Uterus (tissue), 3 donors: ENCODE measurements at regions not wholly inside any gene's neighbourhood (a gene's known extent, or its start where the extent isn't known, plus 50 kb on each side); places are given as distances from the start of the nearest gene placed in this dataset.
A peak's percentile ranks its signal among the peaks of the same experiment; 100 is the strongest.

Experiments used
- DNase-seq, 2 donors: peaks; one replicate each; pipeline ENCODE4 v3.0.0-alpha.2; 2019 to 2020
- H3K27ac ChIP-seq, 2 donors: fragments of 200-600 bp; sonication (generic); 1 replicate in 1 of 2; 2 replicates in 1 of 2; pipeline ENCODE4 v1.5.1; 2016 to 2018
- H3K27me3 ChIP-seq, 2 donors: fragments of 200-600 bp; sonication (generic); one replicate each; pipeline ENCODE4 v1.5.1; 2018 to 2019; ENCODE audit warnings: control low read depth in 1 of 2
- H3K36me3 ChIP-seq, 2 donors: fragments of 200-600 bp; sonication (generic); one replicate each; pipeline ENCODE4 v1.5.1; 2019; ENCODE audit warnings: control low read depth in 1 of 2
- H3K4me1 ChIP-seq, 2 donors: fragments of 200-600 bp; sonication (generic); one replicate each; pipeline ENCODE4 v1.5.1; 2018 to 2019; ENCODE audit warnings: control low read depth in 1 of 2
- H3K4me3 ChIP-seq, 2 donors: fragments of 200-600 bp; sonication (generic); 1 replicate in 1 of 2; 2 replicates in 1 of 2; pipeline ENCODE4 v1.5.1; 2018 to 2019; ENCODE audit warnings: mild to moderate bottlenecking in 1 of 2
- H3K9me3 ChIP-seq, 2 donors: fragments of 200-600 bp; sonication (generic); one replicate each; pipeline ENCODE4 v1.5.1; 2019; ENCODE audit warnings: control low read depth in 1 of 2
- CTCF ChIP-seq, 4 experiments: fragments of 200-600 bp in 2 of 4; fragments of 450-650 bp in 2 of 4; sonication (generic) in 2 of 4; IDR thresholded peaks; one replicate each; pipeline ENCODE4 v1.5.1; 2016 to 2019; ENCODE audit warnings: antibody characterized with exemption in 4 of 4, mild to moderate bottlenecking in 2 of 4, moderate library complexity in 1 of 4
- POLR2A ChIP-seq, 2 donors: fragments of 450-650 bp; IDR thresholded peaks; one replicate each; pipeline ENCODE4 v1.6.1; 2016; ENCODE audit warnings: antibody characterized with exemption in 2 of 2, mild to moderate bottlenecking in 1 of 2, moderate library complexity in 1 of 2
- intact Hi-C: fragments of 100-400 bp; cut with DNase I; formaldehyde crosslinking; loops from one replicate; pipeline ENCODE4 v1.15.1; 2023; ENCODE audit warnings: low total_unique reads
- donor health status: DM: yes; HTN: yes; CAD: no.

- no peaks in the 10 kb centered on the region for H3K27me3 ChIP-seq
- no peak overlapping the region for H3K4me3 ChIP-seq
- H3K36me3 ChIP-seq: no peaks in the 10 kb centered on the region
- H3K4me1 ChIP-seq: no peaks in the 10 kb centered on the region
- H3K27ac ChIP-seq: no peak overlapping the region
- H3K9me3 ChIP-seq: no peaks in the 10 kb centered on the region
- no peak for TF ChIP-seq POLR2A (IDR thresholded peaks at IDR 0.05)
- TF ChIP-seq CTCF (IDR thresholded peaks at IDR 0.05): no peak
- intact Hi-C loops: no loop called here
- DNase-seq: peak in 1 of 2 donors; percentile 38
Measured at GRCh38 chr19:56942756-56943155, 102.2 kb upstream of the PEG3 start.

GRCh38 chr19:56946159-56946558, 105.6 kb upstream of the PEG3 start:
- TF ChIP-seq CTCF (IDR thresholded peaks at IDR 0.05): no peak
- no peak for TF ChIP-seq POLR2A (IDR thresholded peaks at IDR 0.05)
- H3K36me3 ChIP-seq: no peaks in the 10 kb centered on the region
- H3K4me1 ChIP-seq: no peaks in the 10 kb centered on the region
- H3K4me3 ChIP-seq: no peak overlapping the region
- DNase-seq: no peak
- H3K27ac ChIP-seq: no peak overlapping the region
- H3K27me3 ChIP-seq: no peaks in the 10 kb centered on the region
- intact Hi-C loops: no loop called here
- no peaks in the 10 kb centered on the region for H3K9me3 ChIP-seq

GRCh38 chr19:56947206-56947605, 106.7 kb upstream of the PEG3 start:
- no peaks in the 10 kb centered on the region for H3K9me3 ChIP-seq
- no peaks in the 10 kb centered on the region for H3K4me1 ChIP-seq
- H3K27ac ChIP-seq: no peak overlapping the region
- no peak for TF ChIP-seq POLR2A (IDR thresholded peaks at IDR 0.05)
- TF ChIP-seq CTCF (IDR thresholded peaks at IDR 0.05): no peak
- H3K27me3 ChIP-seq: no peaks in the 10 kb centered on the region
- H3K36me3 ChIP-seq: no peaks in the 10 kb centered on the region
- no peak overlapping the region for H3K4me3 ChIP-seq
- intact Hi-C loops: no loop called here
- no peak for DNase-seq

- Histone ChIP-seq H3K4me1 (no peaks in the 10 kb centered on the region), H3K27ac (no peak overlapping the region), H3K36me3 (no peaks in the 10 kb centered on the region), H3K9me3 (no peaks in the 10 kb centered on the region), H3K4me3 (no peak overlapping the region), H3K27me3 (no peaks in the 10 kb centered on the region)
- TF ChIP-seq POLR2A (IDR thresholded peaks at IDR 0.05) (no peak), CTCF (IDR thresholded peaks at IDR 0.05) (no peak)
- intact Hi-C loops: no loop called here
- no peak for DNase-seq
Measured at GRCh38 chr19:56949626-56950025, 109.1 kb upstream of the PEG3 start.

DNA sequence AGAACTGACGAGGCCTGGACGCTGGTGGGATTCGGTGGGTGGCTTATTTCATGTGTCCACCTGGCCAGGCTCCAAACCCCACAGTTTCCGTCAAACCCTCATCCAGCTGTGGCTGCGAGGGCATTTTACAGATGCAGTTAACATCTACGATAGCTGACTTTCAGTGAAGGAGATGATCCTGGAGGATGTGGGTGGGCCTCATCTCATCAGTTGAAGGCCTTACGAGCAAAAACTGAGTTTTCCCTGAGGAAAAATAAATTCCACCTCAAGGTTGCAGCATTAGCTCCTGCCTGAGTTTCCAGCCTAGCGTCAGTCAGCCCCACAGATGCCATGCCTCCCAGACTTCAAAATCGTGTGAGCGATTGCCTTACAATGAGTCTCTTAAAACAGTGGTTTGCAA, 111.1 kb upstream of the PEG3 start:
- no peak for DNase-seq
- TF ChIP-seq POLR2A (IDR thresholded peaks at IDR 0.05) (no peak), CTCF (IDR thresholded peaks at IDR 0.05) (no peak)
- no peak overlapping the region for H3K4me3 ChIP-seq
- no peak overlapping the region for H3K27ac ChIP-seq
- no peaks in the 10 kb centered on the region for H3K36me3 ChIP-seq
- intact Hi-C loops: no loop called here
- no peaks in the 10 kb centered on the region for H3K27me3 ChIP-seq
- H3K4me1 ChIP-seq: no peaks in the 10 kb centered on the region
- H3K9me3 ChIP-seq: no peaks in the 10 kb centered on the region
